ELF-1 (cell line): ENCODE measurements at regions not wholly inside any gene's neighbourhood (a gene's known extent, or its start where the extent isn't known, plus 50 kb on each side); places are given as distances from the start of the nearest gene placed in this dataset.

Source experiments
- DNase-seq: peaks from one replicate; pipeline ENCODE4 v3.0.0-alpha.2; 2016; ENCODE audit warnings: low read depth, low spot score

GRCh38 chr13:111474136-111475002, 153.9 kb downstream of the TEX29 start:
- DNase-seq, result peak; percentile 55

GRCh38 chr13:111475488-111475887, 155.0 kb downstream of the TEX29 start:
- no peak for DNase-seq

GRCh38 chr13:111476197-111476596, 155.8 kb downstream of the TEX29 start:
- DNase-seq, result no peak

DNA sequence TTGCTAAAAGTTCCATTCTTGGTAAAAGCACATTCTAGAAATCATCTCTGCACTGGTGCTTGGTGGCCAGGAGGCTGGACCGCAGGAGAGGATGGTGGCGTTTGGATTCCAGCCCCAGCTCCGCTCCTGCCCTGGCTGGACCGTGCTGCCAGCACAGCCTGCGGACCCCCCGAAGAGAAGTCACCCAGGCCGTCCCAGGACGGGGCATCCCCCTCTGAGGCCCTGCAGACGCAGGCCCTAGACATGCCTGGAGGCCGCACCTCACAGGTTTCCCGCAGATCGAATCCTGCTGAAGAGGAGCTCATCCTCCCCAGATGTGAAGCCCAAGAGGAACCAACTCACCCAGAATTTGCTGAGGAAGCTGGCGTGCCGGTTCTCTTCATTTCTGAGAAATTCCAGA, 159.0 kb downstream of the TEX29 start:
- no peak for DNase-seq

GRCh38 chr13:111480503-111480902, 160.1 kb downstream of the TEX29 start:
- no peak for DNase-seq

- DNase-seq, result no peak
Observed at GRCh38 chr13:111480976-111481375, 160.5 kb downstream of the TEX29 start.

DNA sequence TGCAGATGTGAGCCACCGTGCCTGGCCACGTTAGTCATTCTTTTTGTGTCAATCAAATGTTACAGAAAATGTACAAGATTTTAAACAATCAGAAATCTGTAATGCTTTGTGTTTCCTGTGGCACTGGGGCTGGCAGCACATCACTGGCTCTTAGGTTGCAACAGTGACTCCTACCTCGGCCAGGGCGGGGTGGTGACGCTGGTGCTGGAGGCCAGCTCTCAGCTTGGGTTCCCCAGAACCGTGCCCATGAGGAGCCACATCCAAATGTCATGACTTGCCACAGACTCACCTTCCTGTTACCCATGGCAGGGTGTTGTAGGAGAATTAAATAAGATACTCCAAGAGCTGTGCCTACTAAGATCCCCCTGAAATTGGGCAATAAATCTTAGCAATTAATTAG, 161.7 kb downstream of the TEX29 start:
- no peak for DNase-seq

GRCh38 chr13:111482806-111483620, 162.6 kb downstream of the TEX29 start:
- DNase-seq, result no peak

DNA sequence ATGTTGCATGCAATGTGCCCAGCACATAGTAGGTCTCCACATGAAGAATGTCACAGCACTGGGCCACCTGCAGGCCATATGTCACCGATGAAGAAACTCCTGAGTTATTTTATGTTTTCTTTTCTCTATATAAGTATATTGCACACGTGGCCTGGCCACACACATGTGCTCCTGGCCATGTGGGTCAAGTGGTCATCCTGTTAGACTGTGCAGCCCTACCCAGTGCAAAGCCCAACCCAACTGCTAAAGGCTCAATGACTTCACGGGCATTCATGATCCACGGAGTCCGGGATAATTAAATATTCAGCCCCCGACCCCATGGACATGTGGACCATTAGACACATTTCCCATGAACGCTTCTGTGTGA, 163.2 kb downstream of the TEX29 start:
- no peak for DNase-seq

GRCh38 chr13:111484141-111484925, 163.9 kb downstream of the TEX29 start:
- peak; percentile 21 for DNase-seq

- DNase-seq, result no peak
Observed at GRCh38 chr13:111484959-111485358, 164.5 kb downstream of the TEX29 start.

DNA sequence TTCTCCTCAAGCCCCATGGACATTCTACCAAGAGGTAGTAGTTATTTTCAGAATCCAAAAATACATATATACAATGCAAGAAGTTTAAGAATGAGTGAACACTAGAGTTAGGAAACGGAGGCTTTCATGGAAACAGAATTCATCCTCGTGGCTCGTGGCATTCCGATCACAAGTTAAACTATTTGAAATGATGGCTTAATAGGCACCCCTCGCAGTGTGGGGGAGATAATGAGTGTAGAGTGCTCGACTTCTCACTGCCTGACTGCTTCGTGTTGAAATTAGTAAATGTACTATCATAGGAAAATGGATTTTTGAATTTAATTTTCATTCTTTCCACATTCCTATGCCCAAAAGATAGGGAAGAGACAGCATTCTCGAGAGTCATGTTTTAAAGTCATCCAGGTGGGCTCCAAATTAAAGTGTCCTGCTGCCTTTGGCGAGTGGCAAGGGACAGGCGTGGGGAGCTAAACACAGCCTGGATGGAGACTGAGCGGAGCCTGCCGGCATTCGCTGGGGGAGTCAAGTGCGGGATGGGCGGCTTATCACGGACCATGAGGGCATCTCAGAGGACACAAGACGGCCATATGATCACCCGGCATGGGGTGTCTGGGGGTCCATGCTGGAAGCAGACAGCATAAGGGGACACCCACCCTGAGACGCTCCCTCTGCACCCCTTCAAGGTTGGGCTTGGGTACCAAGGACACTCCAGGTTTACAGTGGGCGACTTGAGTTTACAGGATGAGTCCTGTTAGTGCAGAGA, 165.2 kb downstream of the TEX29 start:
- DNase-seq, result no peak

DNA sequence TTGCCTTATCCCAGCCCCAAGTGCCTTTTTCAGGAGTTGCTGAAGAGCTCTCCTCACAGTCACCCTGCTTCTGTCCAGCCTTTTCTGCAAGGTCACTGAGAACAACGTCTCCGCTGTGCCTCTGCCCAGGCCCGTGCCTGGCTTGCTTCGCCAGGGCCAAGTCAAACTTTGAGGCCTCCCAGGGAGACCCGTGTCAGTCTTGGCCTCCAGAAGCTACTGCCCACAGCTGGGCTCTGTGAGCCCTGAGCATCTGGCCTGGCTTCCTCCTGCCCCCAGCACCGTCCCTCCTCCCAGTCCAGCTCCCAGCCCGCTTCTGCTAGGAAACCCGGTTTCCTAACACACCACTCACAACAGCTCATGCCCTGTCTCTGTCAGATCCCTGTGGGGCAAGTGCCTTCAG, 165.9 kb downstream of the TEX29 start:
- no peak for DNase-seq

DNA sequence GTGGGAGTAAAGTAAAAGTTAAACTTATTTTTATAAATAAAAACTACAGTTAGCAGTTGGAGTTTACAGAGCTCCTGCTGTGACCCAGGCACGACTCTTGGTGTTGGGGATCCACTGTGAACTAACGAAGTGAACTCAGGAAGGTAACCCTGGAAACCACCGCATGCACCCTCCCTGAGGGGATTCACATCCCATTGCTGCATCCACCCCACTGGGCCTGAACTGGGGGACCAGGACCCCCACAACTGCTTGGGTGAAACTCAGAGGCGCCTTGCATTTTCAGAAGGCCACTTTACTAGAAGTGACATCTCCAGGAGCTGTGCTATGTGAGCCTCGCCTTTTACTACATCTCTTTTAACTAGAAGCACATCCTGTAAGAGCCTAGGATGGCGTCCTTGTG, 166.4 kb downstream of the TEX29 start:
- DNase-seq, result no peak

- no peak for DNase-seq
Observed at GRCh38 chr13:111488486-111489132, 168.2 kb downstream of the TEX29 start.

GRCh38 chr13:111489301-111489700, 168.9 kb downstream of the TEX29 start:
- DNase-seq, result no peak

GRCh38 chr13:111490611-111491010, 170.2 kb downstream of the TEX29 start:
- no peak for DNase-seq

- DNase-seq, result no peak
Observed at GRCh38 chr13:111491021-111491420, 170.6 kb downstream of the TEX29 start.

DNA sequence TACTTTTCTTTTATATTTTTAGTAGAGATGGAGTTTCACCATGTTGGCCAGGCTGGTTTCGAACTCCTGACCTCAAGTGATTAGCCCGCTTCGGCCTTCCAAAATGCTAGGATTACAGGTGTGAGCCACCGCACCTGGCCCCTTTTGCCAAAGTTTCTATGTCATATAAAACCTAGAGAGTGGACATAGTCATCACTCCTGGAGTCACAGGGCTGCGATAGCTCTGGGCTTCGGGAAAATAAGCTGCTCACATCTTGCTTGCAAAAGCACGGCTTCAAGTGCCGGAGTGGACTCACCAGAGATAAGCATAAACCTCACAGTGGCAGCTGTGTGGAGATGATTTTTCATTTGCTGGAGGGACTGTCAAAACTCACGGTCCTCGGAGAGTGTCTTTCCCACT, 171.2 kb downstream of the TEX29 start:
- no peak for DNase-seq

DNA sequence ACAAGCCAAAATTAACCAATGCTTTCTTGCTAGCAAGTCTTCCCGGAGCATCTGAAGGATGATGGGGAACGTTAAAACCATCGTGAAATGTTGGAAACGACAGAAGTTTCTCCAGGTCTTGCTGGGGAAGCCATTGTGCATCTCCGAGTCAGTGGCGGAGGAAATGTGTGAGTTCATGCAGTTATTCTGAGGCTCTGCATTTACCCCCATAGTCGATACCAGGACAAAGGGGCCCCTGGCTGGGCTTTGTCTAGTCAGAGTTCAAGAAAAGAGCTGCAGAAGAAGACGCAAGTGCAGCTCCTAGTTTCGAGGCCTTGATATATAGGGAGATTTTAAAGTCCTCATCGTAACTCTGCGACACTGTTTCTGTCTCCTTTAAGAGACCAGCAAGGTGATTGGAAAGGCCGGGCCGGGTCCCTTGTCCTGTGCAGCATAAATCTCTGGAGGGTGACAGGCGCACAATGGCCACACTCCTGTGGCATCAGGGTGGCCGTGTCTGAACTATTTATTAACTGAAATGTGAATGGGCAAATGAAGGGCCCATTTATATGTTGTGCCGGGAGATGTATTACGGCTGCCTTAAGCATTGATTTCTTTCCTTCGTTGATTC, 172.0 kb downstream of the TEX29 start:
- DNase-seq, result no peak
